NCI-H526 (cell line): ENCODE measurements at regions not wholly inside any gene's neighbourhood (a gene's known extent, or its start where the extent isn't known, plus 50 kb on each side); places are given as distances from the start of the nearest gene placed in this dataset.
"Not testable (repeated sequence)": the region's sequence is repeated elsewhere in the genome, so short reads cannot be mapped to it uniquely, and the experiment has no call there.

Experiments used
- DNase-seq, 2 experiments: peaks; one replicate each; lab custom pipeline; 2025; lab: John Stamatoyannopoulos, UW

- DNase-seq: not testable (repeated sequence)
Observed at GRCh38 chr7:56828078-56828860, 304.0 kb downstream of the ZNF479 start.

DNA sequence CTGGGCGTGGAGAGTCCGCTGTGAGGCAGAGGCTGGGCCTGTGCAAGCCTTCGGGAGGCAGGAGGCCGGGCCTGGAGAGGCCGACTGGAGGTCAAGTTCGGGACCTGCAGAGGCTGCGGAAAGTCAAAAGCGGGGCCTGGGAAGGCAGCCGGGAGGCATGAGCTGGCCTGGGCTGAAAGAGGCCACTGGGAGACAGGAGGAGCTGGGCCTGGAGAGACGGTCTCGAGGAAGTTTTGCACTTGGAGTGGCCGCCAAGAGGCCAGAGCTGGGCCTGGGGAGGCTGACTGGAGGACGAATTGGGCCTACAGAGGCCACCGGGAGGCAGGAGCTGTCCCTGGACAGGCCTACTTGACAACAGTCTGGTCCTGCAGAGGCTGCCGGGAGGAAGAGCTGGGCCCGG, 304.7 kb downstream of the ZNF479 start:
- not testable (repeated sequence) for DNase-seq

- not testable (repeated sequence) for DNase-seq
Observed at GRCh38 chr7:56826556-56826955, 305.7 kb downstream of the ZNF479 start.

GRCh38 chr7:56825756-56826540, 306.3 kb downstream of the ZNF479 start:
- DNase-seq: peak in 1 of 2 experiments; percentile 13

- not testable (repeated sequence) for DNase-seq
Observed at GRCh38 chr7:56825121-56825520, 307.1 kb downstream of the ZNF479 start.

DNA sequence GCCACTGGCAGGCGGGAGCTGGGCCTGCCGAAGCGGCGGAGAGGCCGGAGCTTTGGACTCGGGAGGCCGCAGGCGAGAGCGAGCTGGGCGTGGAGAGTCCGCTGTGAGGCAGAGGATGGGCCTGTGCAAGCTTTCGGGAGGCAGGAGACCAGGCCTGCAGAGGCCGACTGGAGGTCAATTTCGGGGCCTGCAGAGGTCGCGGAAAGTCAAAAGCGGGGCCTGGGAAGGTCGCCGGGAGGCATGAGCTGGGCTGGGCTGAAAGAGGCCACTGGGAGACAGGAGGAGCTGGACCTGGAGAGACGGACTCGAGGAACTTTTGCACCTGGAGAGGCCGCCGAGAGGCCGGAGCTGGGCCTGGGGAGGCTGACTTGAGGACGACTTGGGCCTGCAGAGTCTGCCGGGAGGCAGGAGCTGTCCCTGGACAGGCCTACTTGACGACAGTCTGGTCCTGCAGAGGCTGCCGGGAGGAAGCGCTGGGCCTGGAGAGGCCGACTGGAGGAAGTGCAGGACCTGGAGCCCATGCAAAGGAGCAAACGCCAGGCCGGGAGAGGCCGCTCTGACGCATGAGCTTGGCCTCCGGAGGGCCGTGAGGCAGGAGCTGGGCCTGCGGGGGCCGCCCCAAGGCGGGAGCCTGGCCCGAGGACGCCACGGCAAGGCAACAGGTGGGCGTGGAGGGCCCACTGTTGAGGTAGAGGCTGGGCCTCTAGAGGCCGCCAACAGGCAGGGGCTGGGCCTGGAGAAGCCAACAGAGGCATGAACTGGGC, 308.2 kb downstream of the ZNF479 start:
- not testable (repeated sequence) for DNase-seq

DNA sequence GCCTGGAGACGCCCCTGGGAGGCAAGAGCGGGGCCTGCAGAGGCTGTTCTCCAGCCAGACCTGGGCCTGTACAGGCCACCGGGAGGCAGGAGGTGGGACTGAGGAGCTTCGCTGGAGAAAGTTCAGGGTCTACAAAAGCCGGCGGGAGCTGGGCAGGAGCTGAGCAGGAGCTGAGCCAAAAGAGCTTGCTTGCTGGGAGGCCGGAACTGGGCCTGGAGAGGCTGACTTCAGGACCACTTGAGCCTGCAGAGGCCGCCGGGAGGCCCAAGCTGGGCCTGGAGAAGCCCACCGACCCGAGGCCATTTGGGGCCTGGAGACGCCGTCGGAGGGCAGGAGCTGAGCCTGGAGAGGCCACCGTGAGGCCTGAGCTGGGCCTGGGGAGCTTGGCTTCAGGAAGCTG, 309.0 kb downstream of the ZNF479 start:
- DNase-seq: not testable (repeated sequence)

DNA sequence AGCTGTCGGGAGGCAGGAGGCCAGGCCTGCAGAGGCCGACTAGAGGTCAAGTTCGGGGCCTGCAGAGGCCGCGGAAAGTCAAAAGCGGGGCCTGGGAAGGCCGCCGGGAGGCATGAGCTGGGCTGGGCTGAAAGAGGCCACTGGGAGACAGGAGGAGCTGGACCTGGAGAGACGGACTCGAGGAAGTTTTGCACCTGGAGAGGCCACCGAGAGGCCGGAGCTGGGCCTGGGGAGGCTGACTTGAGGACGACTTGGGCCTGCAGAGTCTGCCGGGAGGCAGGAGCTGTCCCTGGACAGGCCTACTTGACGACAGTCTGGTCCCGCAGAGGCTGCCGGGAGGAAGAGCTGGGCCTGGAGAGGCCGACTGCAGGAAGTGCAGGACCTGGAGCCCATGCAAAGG, 310.1 kb downstream of the ZNF479 start:
- not testable (repeated sequence) for DNase-seq

DNA sequence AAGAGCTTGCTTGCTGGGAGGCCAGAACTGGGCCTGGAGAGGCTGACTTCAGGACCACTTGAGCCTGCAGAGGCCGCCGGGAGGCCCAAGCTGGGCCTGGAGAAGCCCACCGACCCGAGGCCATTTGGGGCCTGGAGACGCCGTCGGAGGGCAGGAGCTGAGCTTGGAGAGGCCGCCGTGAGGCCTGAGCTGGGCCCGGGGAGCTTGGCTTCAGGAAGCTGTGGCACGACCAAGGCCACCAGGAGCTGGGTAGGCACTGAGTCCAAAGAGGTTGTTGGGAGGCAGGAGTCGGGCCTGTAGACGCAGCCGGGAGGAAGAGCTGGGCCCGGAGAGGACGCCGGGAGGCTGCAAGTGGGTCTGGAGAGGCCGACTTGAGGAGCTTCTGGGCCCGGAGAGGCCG, 310.7 kb downstream of the ZNF479 start:
- DNase-seq: not testable (repeated sequence)

DNA sequence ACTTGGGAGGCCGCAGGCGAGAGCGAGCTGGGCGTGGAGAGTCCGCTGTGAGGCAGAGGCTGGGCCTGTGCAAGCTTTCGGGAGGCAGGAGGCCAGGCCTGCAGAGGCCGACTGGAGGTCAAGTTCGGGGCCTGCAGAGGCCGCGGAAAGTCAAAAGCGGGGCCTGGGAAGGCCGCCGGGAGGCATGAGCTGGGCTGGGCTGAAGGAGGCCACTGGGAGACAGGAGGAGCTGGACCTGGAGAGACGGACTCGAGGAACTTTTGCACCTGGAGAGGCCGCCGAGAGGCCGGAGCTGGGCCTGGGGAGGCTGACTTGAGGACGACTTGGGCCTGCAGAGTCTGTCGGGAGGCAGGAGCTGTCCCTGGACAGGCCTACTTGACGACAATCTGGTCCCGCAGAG, 314.0 kb downstream of the ZNF479 start:
- not testable (repeated sequence) for DNase-seq

- DNase-seq: not testable (repeated sequence)
Observed at GRCh38 chr7:56814911-56815310, 317.3 kb downstream of the ZNF479 start.

GRCh38 chr7:56814390-56814789, 317.8 kb downstream of the ZNF479 start:
- not testable (repeated sequence) for DNase-seq

DNA sequence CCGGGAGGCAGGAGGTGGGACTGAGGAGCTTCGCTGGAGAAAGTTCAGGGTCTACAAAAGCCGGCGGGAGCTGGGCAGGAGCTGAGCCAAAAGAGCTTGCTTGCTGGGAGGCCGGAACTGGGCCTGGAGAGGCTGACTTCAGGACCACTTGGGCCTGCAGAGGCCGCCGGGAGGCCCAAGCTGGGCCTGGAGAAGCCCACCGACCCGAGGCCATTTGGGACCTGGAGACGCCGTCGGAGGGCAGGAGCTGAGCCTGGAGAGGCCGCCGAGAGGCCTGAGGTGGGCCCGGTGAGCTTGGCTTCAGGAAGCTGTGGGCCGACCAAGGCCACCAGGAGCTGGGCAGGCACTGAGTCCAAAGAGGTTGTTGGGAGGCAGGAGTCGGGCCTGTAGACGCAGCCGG, 318.3 kb downstream of the ZNF479 start:
- not testable (repeated sequence) for DNase-seq

GRCh38 chr7:56811516-56812070, 320.6 kb downstream of the ZNF479 start:
- not testable (repeated sequence) for DNase-seq

DNA sequence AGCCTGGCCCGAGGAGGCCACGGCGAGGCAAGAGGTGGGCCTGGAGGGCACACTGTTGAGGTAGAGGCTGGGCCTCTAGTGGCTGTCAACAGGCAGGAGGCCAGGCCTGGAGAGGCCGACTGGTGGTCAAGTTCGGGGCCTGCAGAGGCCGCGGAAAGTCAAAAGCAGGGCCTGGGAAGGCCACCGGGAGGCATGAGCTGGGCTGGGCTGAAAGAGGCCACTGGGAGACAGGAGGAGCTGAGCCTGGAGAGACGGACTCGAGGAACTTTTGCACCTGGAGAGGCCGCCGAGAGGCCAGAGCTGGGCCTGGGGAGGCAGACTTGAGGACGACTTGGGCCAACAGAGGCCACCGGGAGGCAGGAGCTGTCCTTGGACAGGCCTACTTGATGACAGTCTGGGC, 321.2 kb downstream of the ZNF479 start:
- DNase-seq: no peak

GRCh38 chr7:56810466-56810865, 321.8 kb downstream of the ZNF479 start:
- no peak for DNase-seq

DNA sequence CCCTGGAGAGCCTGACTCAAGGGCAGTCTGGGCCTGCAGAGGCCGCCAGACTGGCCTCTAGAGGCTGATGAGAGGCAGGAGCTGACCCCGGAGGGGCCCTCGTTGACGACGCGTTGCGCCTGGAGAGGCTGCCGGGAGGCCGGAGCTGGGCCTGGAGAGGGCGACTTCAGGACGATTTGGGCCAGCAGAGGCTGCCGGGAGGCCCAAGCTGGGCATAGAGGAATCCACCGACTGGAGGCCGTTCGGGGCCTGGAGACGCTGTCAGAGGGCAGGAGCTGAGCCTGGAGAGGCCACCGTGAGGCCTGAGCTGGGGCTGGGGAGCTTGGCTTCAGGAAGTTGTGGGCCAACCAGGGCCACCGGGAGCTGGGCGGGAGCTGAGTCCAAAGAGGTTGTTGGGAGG, 322.5 kb downstream of the ZNF479 start:
- DNase-seq: not testable (repeated sequence)

- DNase-seq: not testable (repeated sequence)
Observed at GRCh38 chr7:56804755-56805064, 327.5 kb downstream of the ZNF479 start.

DNA sequence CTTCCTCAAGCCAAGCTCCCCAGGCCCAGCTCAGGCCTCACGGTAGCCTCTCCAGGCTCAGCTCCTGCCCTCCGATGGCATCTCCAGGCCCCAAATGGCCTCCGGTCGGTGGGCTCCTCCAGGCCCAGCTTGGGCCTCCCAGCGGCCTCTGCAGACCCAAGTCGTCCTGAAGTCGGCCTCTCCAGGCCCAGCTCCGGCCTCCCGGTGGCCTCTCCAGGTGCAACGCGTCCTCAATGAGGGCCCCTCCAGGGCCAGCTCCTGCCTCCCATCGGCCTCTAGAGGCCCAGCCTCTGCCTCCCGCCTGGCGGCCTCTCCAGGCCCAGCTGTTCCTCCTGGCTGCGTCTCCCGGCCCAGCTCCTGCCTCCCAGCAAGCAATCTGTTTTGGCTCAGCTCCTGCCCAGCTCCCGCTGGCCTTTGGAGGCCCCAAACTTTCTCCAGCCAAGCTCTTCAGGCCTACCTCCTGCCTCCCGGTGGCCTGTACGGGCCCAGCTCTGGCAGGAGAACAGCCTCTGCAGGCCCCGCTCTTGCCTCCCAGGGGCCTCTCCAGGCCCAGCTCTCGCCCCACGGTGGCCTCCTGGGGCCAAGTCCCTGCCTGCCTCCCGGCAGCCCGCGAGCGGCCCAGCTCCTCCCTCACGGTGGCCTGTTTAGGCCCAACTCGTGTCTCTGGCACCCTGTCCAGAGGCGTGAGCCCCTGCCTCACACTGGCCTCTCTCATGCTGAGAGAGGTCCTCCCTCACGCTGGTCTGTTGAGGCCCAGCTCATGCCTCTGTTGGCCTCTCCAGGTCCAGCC, 328.1 kb downstream of the ZNF479 start:
- not testable (repeated sequence) for DNase-seq

DNA sequence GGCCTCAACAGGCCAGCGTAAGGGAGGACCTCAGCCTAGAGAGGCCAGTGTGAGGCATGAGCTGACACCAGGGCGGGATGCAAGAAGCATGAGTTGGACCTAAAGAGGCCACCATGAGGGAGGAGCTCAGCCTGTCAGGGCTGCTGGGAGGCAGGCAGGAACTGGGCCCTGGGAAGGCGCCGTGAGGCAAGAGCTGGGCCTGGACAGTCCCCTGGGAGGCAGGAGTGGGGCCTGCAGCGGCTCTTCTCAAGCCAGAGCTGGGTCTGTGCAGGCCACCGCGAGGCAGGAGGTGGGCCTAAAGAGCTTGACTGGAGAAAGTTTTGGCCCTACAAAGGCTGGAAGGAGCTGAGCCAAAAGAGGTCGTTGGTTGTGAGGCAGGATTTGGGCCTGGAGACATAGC, 328.9 kb downstream of the ZNF479 start:
- not testable (repeated sequence) for DNase-seq

DNA sequence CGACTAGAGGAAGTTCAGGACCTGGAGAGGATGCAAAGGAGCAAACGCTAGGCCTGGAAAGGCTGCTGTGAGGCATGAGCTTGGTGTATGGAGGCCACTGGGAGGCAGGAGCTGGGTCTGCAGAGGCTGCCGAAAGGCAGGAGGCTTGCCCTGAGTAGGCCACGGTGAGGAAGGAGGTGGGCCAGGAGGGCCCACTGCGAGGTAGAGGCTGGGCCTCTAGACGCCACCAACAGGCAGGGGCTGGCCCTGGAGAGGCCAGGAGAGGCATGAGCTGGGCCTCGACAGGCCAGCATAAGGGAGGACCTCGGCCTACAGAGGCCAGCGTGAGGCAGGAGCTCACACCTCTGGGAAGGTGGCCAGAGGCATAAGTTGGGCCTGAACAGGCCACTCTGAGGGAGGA, 330.0 kb downstream of the ZNF479 start:
- DNase-seq: not testable (repeated sequence)
